ENCODE measurements at regions not wholly inside any gene's neighbourhood (a gene's known extent, or its start where the extent isn't known, plus 50 kb on each side); places are given as distances from the start of the nearest gene placed in this dataset.
"Not testable (repeated sequence)": the region's sequence is repeated elsewhere in the genome, so short reads cannot be mapped to it uniquely, and the experiment has no call there.

DNA sequence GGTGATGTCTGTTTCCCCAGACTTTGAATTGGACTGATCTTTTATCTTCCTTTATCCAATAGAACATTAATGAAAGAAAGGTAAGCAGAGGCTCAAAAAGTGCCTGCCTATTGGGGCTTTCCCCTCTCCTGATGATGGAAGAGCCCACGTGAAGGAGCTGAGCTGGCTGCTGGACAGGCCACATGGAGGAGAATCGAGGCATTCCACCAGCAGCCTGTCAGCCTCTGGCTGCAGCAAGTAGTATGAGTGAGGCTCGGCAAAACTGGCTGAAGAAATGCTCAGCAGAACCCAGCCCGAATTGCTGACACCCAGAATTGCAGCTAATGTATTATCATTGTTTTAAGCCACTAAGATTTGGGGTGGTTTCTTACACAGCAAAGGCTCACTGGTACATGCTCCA is 66.5 kb upstream of the STC2 start:
- H3K9ac ChIP-seq (ENCODE audit: low read length) = no peak overlapping the region
- no peak overlapping the region for H3K4me2 ChIP-seq (ENCODE audit: low read depth, low read length, poor library complexity, severe bottlenecking)
- H3K9me2 ChIP-seq (replicated peaks; ENCODE audit: insufficient read depth, low read length) = no peaks in the 10 kb centered on the region
- H3K9me3 ChIP-seq (ENCODE audit: insufficient read depth, low read length) = no peaks in the 10 kb centered on the region
- H3K27me3 ChIP-seq (ENCODE audit: low read length) = no peaks in the 10 kb centered on the region
- no peaks in the 10 kb centered on the region for H3F3A ChIP-seq (ENCODE audit: insufficient read depth)
- no peak for TF ChIP-seq EZH2phosphoT487 (conservative IDR thresholded peaks at IDR 0.05; ENCODE audit: low read length)
- TF ChIP-seq, protein P1, sequence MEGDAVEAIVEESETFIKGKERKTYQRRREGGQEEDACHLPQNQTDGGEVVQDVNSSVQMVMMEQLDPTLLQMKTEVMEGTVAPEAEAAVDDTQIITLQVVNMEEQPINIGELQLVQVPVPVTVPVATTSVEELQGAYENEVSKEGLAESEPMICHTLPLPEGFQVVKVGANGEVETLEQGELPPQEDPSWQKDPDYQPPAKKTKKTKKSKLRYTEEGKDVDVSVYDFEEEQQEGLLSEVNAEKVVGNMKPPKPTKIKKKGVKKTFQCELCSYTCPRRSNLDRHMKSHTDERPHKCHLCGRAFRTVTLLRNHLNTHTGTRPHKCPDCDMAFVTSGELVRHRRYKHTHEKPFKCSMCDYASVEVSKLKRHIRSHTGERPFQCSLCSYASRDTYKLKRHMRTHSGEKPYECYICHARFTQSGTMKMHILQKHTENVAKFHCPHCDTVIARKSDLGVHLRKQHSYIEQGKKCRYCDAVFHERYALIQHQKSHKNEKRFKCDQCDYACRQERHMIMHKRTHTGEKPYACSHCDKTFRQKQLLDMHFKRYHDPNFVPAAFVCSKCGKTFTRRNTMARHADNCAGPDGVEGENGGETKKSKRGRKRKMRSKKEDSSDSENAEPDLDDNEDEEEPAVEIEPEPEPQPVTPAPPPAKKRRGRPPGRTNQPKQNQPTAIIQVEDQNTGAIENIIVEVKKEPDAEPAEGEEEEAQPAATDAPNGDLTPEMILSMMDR (IDR thresholded peaks at IDR 0.05; ENCODE audit: insufficient read depth, low read length, poor library complexity, severe bottlenecking) = no peak
- no peak overlapping the region for H3K27ac ChIP-seq (ENCODE audit: low read depth, low read length)
- H2AFZ ChIP-seq (ENCODE audit: low read depth, low read length, severe bottlenecking) = no peak overlapping the region
- no peaks in the 10 kb centered on the region for H3K36me3 ChIP-seq (ENCODE audit: low read length)
- H3K79me2 ChIP-seq (ENCODE audit: insufficient read depth, low read length) = no peaks in the 10 kb centered on the region
- H4K20me1 ChIP-seq (ENCODE audit: low read depth, low read length) = no peaks in the 10 kb centered on the region
- no peak overlapping the region for H3K4me3 ChIP-seq (ENCODE audit: insufficient read depth, low read length, poor library complexity, severe bottlenecking)

DNA sequence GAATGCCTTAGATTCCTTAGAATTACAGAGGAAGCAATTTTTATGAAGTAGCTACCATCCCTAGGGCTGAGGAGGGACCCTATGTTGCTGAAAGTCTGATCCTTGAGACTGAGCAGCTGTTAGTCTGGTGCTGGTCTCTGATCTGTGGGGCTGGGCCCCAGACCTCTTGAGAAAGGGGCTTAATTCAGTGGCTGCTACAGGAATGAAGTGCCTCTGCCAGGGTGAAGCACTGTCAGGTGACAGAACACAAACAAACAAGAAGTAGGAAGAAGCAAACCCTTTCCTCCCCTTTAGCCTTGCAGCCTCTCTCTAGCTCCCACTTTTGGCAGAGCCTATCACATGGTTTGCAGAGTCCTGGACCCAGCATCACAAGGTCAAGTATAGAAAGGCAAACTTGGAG is 64.0 kb upstream of the STC2 start:
- H3K9ac ChIP-seq (ENCODE audit: low read length) = no peak overlapping the region
- no peaks in the 10 kb centered on the region for H3K36me3 ChIP-seq (ENCODE audit: low read length)

DNA sequence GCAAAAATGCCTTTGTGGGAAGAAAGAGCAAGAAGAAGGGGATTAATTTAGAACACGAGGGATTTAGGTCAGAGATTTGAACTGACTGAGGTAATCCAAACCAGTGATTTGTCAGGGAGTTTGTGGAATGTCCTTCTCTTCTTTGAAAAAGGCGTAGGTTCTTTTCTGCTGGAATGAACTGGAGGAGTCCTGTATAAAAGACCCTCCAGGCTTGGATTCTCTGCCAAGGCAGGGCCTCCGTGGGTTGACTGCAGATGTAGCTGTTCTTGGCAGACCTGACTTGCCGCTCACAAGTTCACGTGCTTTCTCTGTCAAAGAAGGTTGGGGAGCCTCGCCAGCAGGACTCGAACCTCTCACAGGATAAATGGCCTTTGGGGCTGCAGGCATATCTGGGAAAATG is 62.8 kb upstream of the STC2 start:
- no peak overlapping the region for H3K4me2 ChIP-seq (ENCODE audit: low read depth, low read length, poor library complexity, severe bottlenecking)
- no peak overlapping the region for H3K27ac ChIP-seq (ENCODE audit: low read depth, low read length)
- no peaks in the 10 kb centered on the region for H3K9me2 ChIP-seq (replicated peaks; ENCODE audit: insufficient read depth, low read length)
- no peak for TF ChIP-seq EZH2phosphoT487 (conservative IDR thresholded peaks at IDR 0.05; ENCODE audit: low read length)
- TF ChIP-seq, protein P1 (IDR thresholded peaks at IDR 0.05; ENCODE audit: insufficient read depth, low read length, poor library complexity, severe bottlenecking) = no peak
- no peak overlapping the region for H3K9ac ChIP-seq (ENCODE audit: low read length)
- no peak overlapping the region for H3K4me3 ChIP-seq (ENCODE audit: insufficient read depth, low read length, poor library complexity, severe bottlenecking)
- H3K27me3 ChIP-seq (ENCODE audit: low read length) = no peaks in the 10 kb centered on the region
- no peaks in the 10 kb centered on the region for H3K9me3 ChIP-seq (ENCODE audit: insufficient read depth, low read length)
- H2AFZ ChIP-seq (ENCODE audit: low read depth, low read length, severe bottlenecking) = no peak overlapping the region
- no peaks in the 10 kb centered on the region for H3F3A ChIP-seq (ENCODE audit: insufficient read depth)
- no peaks in the 10 kb centered on the region for H3K79me2 ChIP-seq (ENCODE audit: insufficient read depth, low read length)
- H4K20me1 ChIP-seq (ENCODE audit: low read depth, low read length) = no peaks in the 10 kb centered on the region
- H3K36me3 ChIP-seq (ENCODE audit: low read length) = no peaks in the 10 kb centered on the region

More for the DNA sequence above, 64.0 kb upstream of the STC2 start:
- Histone ChIP-seq H3K79me2 (ENCODE audit: insufficient read depth, low read length) (no peaks in the 10 kb centered on the region), H3F3A (ENCODE audit: insufficient read depth) (no peaks in the 10 kb centered on the region), H3K4me3 (ENCODE audit: insufficient read depth, low read length, poor library complexity, severe bottlenecking) (no peak overlapping the region), H3K9me2 (replicated peaks; ENCODE audit: insufficient read depth, low read length) (no peaks in the 10 kb centered on the region), H3K27ac (ENCODE audit: low read depth, low read length) (no peak overlapping the region), H3K4me2 (ENCODE audit: low read depth, low read length, poor library complexity, severe bottlenecking) (no peak overlapping the region), H3K27me3 (ENCODE audit: low read length) (no peaks in the 10 kb centered on the region), H2AFZ (ENCODE audit: low read depth, low read length, severe bottlenecking) (no peak overlapping the region), H3K9me3 (ENCODE audit: insufficient read depth, low read length) (no peaks in the 10 kb centered on the region), H4K20me1 (ENCODE audit: low read depth, low read length) (no peaks in the 10 kb centered on the region)
- TF ChIP-seq, protein P1 (IDR thresholded peaks at IDR 0.05; ENCODE audit: insufficient read depth, low read length, poor library complexity, severe bottlenecking) = no peak

DNA sequence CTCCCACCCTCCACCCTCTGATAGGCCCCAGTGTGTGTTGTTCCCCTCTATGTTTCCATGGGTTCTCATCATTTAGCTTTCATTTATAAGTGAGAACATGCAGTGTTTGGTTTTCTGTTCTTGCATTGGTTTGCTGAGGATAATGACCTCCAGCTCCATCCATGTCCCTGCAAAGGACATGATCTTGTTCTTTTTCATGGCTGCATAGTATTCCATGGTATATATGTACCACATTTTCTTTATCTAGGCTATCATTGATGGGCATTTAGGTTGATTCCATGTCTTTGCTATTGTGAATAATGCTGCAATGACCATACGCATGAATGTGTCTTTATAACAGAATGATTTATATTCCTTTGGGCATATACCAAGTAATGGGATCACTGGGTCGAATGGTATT is 59.1 kb upstream of the STC2 start:
- H3K4me2 ChIP-seq (ENCODE audit: low read depth, low read length, poor library complexity, severe bottlenecking); H3K9me2 ChIP-seq (replicated peaks; ENCODE audit: insufficient read depth, low read length); H4K20me1 ChIP-seq (ENCODE audit: low read depth, low read length); H3F3A ChIP-seq (ENCODE audit: insufficient read depth); H3K4me3 ChIP-seq (ENCODE audit: insufficient read depth, low read length, poor library complexity, severe bottlenecking); H3K36me3 ChIP-seq (ENCODE audit: low read length); H2AFZ ChIP-seq (ENCODE audit: low read depth, low read length, severe bottlenecking); H3K9me3 ChIP-seq (ENCODE audit: insufficient read depth, low read length); H3K9ac ChIP-seq (ENCODE audit: low read length); H3K27ac ChIP-seq (ENCODE audit: low read depth, low read length); H3K79me2 ChIP-seq (ENCODE audit: insufficient read depth, low read length); H3K27me3 ChIP-seq (ENCODE audit: low read length): not testable (repeated sequence)

All from SU-DHL-6 (cell line).